Muscle of back (tissue), 3 donors: ENCODE measurements at regions not wholly inside any gene's neighbourhood (a gene's known extent, or its start where the extent isn't known, plus 50 kb on each side); places are given as distances from the start of the nearest gene placed in this dataset.

Experiments
- DNase-seq, 3 donors: peaks; one replicate each; pipeline versions ENCODE4 v3.0.0 to v3.0.0-alpha.2; 2013

- no peak for DNase-seq
Measured at GRCh38 chr10:70966646-70967553, 78.5 kb upstream of the PCBD1 start.

DNA sequence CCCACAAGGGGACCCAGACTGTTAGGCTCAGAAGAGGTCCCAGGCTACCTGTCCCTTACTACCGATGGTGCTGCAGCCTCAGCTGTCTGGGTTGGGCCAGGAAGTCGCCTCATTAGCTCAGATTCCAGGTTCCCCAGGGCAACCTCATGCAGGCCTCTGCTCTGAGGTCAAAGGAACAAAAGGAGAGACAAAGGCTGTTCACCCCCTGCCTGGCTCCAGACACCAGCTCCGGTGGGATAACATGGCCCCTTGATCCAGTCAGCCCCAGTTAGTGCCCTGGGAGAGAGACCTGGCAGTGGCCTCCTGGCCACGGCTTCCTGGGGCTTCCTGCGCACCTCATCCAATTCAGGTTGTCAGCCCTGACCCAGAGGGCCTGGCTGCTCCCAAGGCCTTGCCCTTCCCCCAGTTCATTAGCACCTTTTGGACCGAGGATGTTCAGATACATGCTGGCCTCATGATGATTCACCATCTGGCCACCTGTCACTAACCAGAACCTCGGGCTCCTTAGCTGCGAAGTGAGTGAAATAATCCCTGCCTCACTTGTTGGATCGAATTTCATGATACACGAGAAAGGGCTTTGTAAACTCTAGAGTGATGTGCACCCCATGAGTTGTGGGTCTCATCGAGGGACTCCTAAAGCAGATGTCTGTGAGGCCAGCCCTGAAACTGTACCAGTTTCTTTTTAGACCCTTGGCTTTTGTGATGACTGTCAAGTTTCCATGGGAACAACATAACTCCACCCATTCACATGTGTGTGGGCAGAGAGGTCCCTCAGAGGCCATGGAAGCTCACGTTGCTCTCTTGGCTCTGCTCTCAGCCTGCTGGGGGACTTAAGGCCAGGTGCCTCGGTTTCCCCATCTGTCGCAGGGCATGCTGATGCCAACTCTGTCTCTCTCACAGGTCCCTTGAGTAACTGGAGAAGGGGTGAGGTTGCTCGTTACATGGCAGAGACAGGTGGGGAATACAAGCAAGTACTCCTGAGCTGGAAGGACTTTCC lies 79.5 kb upstream of the PCBD1 start:
- DNase-seq: peak in 2 of 3 donors; percentile 16 to 39

DNA sequence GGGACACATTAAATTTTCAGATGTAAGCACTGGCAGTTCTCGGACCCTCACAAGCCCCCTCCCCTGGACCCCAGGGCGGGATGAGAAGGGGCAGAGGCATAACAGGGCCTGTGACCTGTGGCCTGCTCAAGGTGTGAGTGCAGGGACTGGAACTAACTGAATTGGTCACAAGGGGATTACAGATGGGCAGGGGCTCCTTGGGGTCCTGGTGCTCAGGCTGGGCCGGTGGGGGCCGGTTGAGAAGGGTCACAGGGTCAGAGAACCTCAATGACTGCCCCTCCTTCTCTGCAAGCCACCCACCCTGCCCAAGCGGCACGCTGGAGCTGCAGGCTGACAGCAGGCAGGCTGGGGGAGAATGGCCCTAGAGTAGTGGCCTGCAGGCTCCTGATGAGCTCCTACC lies 80.8 kb upstream of the PCBD1 start:
- DNase-seq: no peak

DNA sequence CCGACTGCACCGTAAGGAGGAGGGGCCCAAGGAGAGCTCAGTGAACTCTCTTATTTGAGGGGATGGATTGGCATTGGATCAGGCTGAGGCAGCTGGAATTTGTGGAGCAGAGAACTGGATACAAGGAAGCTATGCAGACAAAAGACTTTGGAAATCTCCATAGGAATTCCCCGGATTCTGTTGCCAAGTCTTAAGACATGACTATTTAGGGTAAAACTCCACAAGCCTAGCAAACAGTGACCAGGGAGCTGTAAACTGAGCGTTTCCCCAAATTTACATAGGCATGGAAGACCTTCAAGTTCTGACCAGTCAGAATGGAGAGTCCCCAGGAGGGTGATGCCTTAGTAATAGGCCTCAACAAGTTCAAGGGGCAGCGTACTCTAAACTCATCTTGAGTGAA lies 82.5 kb upstream of the PCBD1 start:
- peak in 2 of 3 donors; percentile 7 to 48 for DNase-seq

DNA sequence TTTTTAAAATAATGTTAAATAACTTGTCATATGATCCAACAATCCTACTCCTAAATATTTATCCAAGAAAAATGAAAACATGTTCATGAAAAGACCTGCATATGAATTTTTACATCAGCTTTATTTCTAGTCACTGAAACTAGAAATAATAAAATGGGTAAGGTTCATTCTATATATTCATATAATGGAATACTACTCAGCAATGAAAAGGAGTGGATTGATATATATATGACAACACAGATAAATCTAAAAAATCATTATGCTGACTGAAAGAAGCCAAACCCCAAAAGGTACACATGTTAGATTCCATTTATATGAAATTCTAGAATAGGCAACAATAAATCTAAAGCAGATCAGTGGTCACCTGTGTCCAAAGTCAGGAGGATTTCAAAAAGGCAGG lies 84.9 kb upstream of the PCBD1 start:
- DNase-seq: no peak

- no peak for DNase-seq
Measured at GRCh38 chr10:70974351-70974901, 86.1 kb upstream of the PCBD1 start.

DNA sequence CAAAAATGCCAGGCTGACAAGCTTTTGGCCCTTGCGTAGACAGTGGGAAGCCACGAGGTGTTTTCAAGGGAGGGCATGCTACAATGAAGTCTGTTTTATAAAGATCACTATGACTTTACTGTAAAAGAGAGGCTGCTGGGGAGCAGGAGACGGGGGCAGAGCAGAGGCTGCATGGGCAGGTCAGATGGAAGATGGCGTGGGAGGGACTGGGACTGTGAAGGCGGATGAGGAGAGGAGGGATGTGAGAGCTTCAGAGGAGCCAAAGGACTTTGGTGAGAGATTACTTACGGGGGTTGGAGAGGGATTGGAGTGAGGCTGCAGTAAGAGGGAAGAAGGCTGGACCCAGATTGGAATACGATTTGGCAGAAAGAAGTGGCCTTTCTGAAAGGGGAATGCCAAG lies 86.6 kb upstream of the PCBD1 start:
- no peak for DNase-seq

DNA sequence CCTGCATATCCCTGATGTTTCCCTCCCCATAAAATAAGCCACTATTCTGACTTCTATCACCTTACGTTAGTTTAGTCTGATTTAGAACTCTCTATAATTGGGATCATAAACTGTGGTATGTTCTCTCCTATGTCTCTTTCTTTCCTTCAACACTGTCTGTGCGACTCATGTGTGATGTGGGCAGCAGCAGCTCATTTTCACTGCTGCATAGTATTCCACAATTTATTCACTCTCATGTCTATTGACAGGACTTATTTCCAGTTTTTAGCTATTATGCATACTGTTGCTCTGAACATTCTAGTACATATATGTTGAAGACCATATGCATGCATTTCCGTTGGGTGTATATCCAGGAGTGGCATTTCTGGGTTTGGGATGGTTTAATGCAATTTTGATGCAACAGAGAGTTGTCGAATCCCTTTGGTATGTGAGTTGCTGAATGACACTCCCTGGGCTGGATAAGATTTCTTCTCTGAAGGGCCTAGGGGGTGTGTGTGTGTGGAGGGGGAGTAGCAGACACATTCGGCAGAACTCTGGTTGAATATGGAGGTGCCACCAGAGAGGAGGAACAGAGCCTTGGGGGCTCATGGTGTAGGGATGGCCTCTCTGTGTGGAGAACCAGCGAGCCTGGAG lies 87.8 kb upstream of the PCBD1 start:
- DNase-seq: no peak

GRCh38 chr10:70977625-70978024 lies 89.3 kb upstream of the PCBD1 start:
- DNase-seq: no peak

GRCh38 chr10:70978181-70978580 lies 89.8 kb upstream of the PCBD1 start:
- no peak for DNase-seq

DNA sequence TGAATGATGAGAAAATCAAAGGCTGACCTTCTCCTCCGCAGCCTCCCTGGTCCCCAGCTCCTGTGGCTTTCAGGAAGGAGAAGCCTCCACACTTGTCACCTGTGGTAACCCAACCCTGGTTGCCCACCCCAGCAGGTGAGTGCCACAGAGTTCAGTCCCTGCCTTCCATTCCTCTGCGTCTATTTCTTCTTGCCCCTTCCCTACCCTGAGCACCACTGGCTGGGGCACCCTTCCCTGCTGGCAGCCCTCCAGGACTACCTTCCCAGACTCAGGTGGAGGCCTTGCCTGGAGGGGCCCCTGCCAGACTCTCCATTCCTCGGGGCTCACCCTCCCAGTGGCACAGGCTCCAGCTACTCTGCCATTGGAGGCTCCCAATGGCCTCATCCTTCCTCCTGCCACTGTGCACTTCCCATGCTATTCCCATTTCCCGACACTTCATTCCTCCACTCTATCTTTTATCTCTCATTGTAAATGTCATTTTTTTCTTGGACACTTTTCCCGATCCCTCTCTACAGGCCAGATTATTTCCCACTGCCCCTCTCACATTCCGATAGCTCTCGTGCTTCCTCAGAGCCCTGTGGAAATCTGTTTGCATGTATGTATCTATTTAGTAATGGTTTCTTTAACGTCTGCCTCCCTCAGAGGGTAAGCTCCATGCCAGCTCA lies 90.6 kb upstream of the PCBD1 start:
- no peak for DNase-seq

- DNase-seq: no peak
Measured at GRCh38 chr10:70980687-70981086, 92.3 kb upstream of the PCBD1 start.

GRCh38 chr10:70981171-70981836 lies 92.9 kb upstream of the PCBD1 start:
- DNase-seq: no peak

GRCh38 chr10:70981936-70982335 lies 93.6 kb upstream of the PCBD1 start:
- no peak for DNase-seq

GRCh38 chr10:70982443-70982842 lies 94.1 kb upstream of the PCBD1 start:
- DNase-seq: no peak

- DNase-seq: no peak
Measured at GRCh38 chr10:70984986-70985722, 96.8 kb upstream of the PCBD1 start.

DNA sequence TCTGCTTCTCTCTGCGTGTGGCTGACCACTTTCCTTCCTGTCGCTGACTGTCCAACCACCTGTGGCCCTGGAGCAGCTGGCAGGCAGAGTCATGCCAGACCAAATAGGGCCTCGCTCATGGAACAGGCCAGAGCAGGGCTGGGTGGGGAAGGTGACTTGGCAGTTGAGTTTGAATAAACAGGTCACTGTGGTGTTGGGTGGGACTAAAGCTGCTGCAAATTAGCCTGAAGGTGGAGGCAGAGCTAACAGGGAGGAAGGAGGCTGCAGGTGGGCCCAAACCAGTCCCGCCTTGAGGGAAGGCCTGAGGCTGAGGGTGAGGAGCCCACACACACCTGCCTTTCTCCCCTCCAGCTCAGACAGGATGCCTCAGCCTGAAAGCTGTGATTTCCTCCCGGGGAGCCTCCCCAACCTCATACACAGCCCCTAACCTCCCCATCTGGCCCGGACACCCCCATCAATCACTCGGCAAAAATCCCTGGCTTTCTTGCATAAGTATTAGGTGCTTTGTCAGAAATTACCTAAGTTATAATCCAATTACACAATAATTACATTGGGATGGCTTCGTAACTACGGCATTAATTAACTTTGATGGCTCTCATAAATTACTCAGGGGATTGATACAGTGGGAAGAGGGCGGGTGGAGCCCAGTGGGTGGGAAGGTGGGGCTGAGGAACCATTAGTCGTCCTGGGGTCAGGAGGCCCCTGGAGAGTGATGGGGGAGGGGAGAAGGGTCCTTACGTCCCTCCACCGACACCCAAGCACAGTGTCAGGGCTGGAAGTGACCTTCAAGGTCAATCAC lies 97.7 kb upstream of the PCBD1 start:
- peak; percentile 16 to 33 (median 25) for DNase-seq

GRCh38 chr10:70986623-70986950 lies 98.2 kb upstream of the PCBD1 start:
- DNase-seq: no peak
